Gastroesophageal sphincter (tissue), 4 donors: ENCODE measurements at regions not wholly inside any gene's neighbourhood (a gene's known extent, or its start where the extent isn't known, plus 50 kb on each side); places are given as distances from the start of the nearest gene placed in this dataset.

Source experiments
- ATAC-seq: fragments of 150-250 bp; one replicate; pipeline ENCODE4 v1.9.1; 2016; ENCODE audit warnings: mild to moderate bottlenecking, moderate library complexity
- H3K27ac ChIP-seq, 4 donors: fragments of 200-600 bp; sonication (generic) in 3 of 4; 1 replicate in 3 of 4; 2 replicates in 1 of 4; pipeline ENCODE4 v1.5.1; 2016 to 2019
- H3K27me3 ChIP-seq: fragments of 200-600 bp; sonication (generic); one replicate; pipeline ENCODE4 v1.5.1; 2019
- H3K36me3 ChIP-seq, 2 donors: fragments of 200-600 bp; sonication (generic); one replicate each; pipeline ENCODE4 v1.5.1; 2019; ENCODE audit warnings: control low read depth in 1 of 2
- H3K4me1 ChIP-seq, 3 donors: fragments of 200-600 bp; sonication (generic); 1 replicate in 2 of 3; 2 replicates in 1 of 3; pipeline ENCODE4 v1.5.1; 2016 to 2019; ENCODE audit warnings: control low read depth in 2 of 3
- H3K4me3 ChIP-seq, 2 donors: fragments of 200-600 bp; sonication (generic); one replicate each; pipeline ENCODE4 v1.5.1; 2019; ENCODE audit warnings: mild to moderate bottlenecking in 1 of 2, moderate library complexity in 1 of 2
- H3K9me3 ChIP-seq, 3 donors: fragments of 200-600 bp; sonication (generic); one replicate each; pipeline ENCODE4 v1.5.1; 2017 to 2019; ENCODE audit warnings: control low read depth in 2 of 3
- EP300 ChIP-seq: sonication (generic); formaldehyde crosslinking; IDR thresholded peaks from one replicate; pipeline ENCODE4 v1.6.1; 2017; ENCODE audit warnings: antibody characterized with exemption, mild to moderate bottlenecking
- POLR2A ChIP-seq, 2 donors: fragments of 450-650 bp; IDR thresholded peaks; one replicate each; pipeline ENCODE4 v1.6.1; 2017; ENCODE audit warnings: antibody characterized with exemption in 2 of 2, mild to moderate bottlenecking in 2 of 2, moderate library complexity in 1 of 2
- POLR2AphosphoS5 ChIP-seq: sonication (generic); formaldehyde crosslinking; IDR thresholded peaks from one replicate; pipeline ENCODE4 v1.6.1; 2017; ENCODE audit warnings: antibody characterized with exemption
- WGBS, 2 donors: methylation state at CpG; one replicate each; pipeline ENCODE4 v1.1.5; 2018; ENCODE audit warnings: low coverage in 1 of 2; 5-methylcytosine and 5-hydroxymethylcytosine counted together
- TF ChIP-seq, protein P1 (sequence below), 4 experiments: fragments of 200-600 bp in 2 of 4; fragments of 450-650 bp in 2 of 4; sonication (generic) in 1 of 4; IDR thresholded peaks; one replicate each; pipeline ENCODE4 v1.5.1; 2017 to 2019; ENCODE audit warnings: antibody characterized with exemption in 4 of 4, mild to moderate bottlenecking in 2 of 4, moderate library complexity in 2 of 4

DNA sequence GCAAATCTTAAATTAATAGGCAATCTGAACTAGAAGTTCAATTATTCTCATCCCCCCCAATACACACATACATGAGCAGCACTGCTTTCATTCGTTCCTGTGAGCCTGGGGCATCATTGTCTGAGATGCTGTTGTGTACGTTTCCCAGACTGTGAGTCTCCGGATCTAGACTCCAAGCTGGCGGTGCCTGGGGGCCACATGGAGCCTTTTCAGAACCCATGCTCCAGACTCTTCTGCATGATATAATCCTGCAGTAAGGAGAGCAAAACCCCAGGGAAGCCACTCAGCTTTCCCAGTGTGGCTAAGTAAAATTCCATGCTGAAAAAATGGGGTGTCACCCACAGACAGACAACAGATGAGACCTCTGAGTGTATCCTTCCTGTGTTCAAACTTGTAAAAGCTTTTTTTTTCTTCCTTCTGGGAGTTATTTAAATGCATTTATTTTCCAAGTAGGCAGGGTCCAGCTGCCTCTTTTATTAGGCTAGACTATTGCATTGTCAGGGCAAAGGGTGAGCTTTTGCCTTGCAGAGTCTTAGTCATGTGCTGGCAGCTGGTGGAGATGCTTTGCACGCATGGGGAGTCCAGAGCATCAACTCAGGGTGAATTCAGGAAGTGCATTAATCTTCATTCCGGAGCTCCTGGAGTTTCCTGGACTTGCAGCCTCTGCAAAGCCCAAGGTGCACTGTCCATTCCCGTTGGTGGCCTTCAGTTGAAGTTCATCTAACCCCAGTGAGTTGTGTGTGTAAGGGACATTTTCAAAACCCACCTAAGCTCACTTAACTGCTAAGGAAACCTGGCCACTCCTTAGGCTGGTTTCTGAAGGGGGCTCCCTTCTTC, 185.7 kb upstream of the ADO start:
- no peak for ATAC-seq
- Histone ChIP-seq H3K9me3 (no peaks in the 10 kb centered on the region), H3K27ac (no peak overlapping the region), H3K27me3 (no peaks in the 10 kb centered on the region), H3K4me1 (no peaks in the 10 kb centered on the region), H3K36me3 (no peaks in the 10 kb centered on the region), H3K4me3 (no peak overlapping the region)
- TF ChIP-seq, protein P1, sequence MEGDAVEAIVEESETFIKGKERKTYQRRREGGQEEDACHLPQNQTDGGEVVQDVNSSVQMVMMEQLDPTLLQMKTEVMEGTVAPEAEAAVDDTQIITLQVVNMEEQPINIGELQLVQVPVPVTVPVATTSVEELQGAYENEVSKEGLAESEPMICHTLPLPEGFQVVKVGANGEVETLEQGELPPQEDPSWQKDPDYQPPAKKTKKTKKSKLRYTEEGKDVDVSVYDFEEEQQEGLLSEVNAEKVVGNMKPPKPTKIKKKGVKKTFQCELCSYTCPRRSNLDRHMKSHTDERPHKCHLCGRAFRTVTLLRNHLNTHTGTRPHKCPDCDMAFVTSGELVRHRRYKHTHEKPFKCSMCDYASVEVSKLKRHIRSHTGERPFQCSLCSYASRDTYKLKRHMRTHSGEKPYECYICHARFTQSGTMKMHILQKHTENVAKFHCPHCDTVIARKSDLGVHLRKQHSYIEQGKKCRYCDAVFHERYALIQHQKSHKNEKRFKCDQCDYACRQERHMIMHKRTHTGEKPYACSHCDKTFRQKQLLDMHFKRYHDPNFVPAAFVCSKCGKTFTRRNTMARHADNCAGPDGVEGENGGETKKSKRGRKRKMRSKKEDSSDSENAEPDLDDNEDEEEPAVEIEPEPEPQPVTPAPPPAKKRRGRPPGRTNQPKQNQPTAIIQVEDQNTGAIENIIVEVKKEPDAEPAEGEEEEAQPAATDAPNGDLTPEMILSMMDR (IDR thresholded peaks at IDR 0.05) = no peak
- TF ChIP-seq EP300 (no peak), POLR2AphosphoS5 (no peak), POLR2A (IDR thresholded peaks at IDR 0.05) (no peak)
- WGBS, 2 donors = 40 to 66% methylated on average over 2 to 4 of the region's 7 CpGs

- no peaks in the 10 kb centered on the region for H3K36me3 ChIP-seq
- WGBS, 2 donors = 59 to 100% methylated on average over 2 of the region's 2 CpGs
- no peaks in the 10 kb centered on the region for H3K9me3 ChIP-seq
- TF ChIP-seq EP300 = no peak
- TF ChIP-seq, protein P1 (IDR thresholded peaks at IDR 0.05) = no peak
- TF ChIP-seq POLR2A (IDR thresholded peaks at IDR 0.05) = no peak
- TF ChIP-seq POLR2AphosphoS5 = no peak
- no peak overlapping the region for H3K4me3 ChIP-seq
- H3K27ac ChIP-seq = no peak overlapping the region
- ATAC-seq = no peak
- no peaks in the 10 kb centered on the region for H3K27me3 ChIP-seq
- H3K4me1 ChIP-seq = no peaks in the 10 kb centered on the region
These were observed 185.1 kb upstream of the ADO start for GRCh38 chr10:62619413-62619738.

DNA sequence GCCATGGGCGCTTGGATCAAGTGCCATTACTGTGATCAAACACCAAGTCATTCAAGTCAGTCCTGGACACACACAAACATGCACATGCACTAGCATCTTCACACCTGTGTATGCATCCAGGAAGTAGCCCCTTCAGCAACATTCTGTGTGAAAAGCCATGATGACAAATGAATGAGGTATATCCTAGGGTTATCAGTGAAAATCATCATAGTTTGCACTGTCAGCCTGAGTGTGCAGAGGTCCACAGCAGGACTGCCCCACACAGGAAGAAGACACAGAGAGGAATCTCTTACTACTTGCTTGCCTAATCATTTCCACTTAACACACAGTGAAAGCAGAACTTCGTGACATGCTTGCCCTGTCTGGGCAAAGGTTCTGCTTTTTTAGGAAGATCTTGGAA, 184.0 kb upstream of the ADO start:
- H3K4me1 ChIP-seq = no peaks in the 10 kb centered on the region
- 71 to 80% methylated on average over 1 to 2 of the region's 2 CpGs for WGBS, 2 donors
- peaks cover 3% of the 10 kb centered on the region for H3K27me3 ChIP-seq
- no peak for ATAC-seq
- H3K36me3 ChIP-seq = no peaks in the 10 kb centered on the region
- TF ChIP-seq, protein P1 (IDR thresholded peaks at IDR 0.05) = no peak
- TF ChIP-seq POLR2A (IDR thresholded peaks at IDR 0.05) = no peak
- TF ChIP-seq POLR2AphosphoS5 = no peak
- TF ChIP-seq EP300 = no peak
- no peak overlapping the region for H3K4me3 ChIP-seq
- H3K27ac ChIP-seq = no peak overlapping the region
- no peaks in the 10 kb centered on the region for H3K9me3 ChIP-seq

DNA sequence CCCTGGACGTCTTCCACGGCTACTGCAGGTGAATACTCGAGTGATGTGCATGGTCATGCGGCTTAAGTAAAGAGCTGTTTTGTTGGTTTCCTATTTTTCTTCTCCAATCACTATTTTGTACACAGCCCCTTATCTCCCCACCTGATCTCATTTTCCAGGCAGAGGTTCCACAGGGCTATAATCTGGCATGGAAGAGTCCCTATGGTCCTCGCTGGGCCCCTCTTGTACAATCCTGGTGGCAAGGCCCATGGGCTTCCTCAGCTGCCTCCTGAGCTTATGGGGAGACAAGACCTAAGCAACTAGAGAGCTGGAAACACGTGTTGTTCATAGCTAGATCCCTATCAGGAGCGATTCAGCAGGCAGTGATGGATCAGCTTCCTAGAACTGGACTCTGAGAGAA, 181.3 kb upstream of the ADO start:
- Histone ChIP-seq H3K9me3 (no peaks in the 10 kb centered on the region), H3K36me3 (no peaks in the 10 kb centered on the region), H3K4me1 (no peaks in the 10 kb centered on the region), H3K27me3 (peaks cover 3% of the 10 kb centered on the region), H3K27ac (no peak overlapping the region), H3K4me3 (no peak overlapping the region)
- no peak for ATAC-seq
- TF ChIP-seq POLR2AphosphoS5 = no peak
- WGBS, 2 donors = 76 to 92% methylated on average over 4 to 5 of the region's 7 CpGs

GRCh38 chr10:62625484-62625883, 179.0 kb upstream of the ADO start:
- H3K4me1 ChIP-seq = no peaks in the 10 kb centered on the region
- no peak for ATAC-seq
- H3K9me3 ChIP-seq = no peaks in the 10 kb centered on the region
- 36 to 61% methylated on average over 2 of the region's 2 CpGs for WGBS, 2 donors
- TF ChIP-seq EP300 (no peak), POLR2AphosphoS5 (no peak), POLR2A (IDR thresholded peaks at IDR 0.05) (no peak)
- TF ChIP-seq, protein P1 (IDR thresholded peaks at IDR 0.05) = no peak
- no peak overlapping the region for H3K4me3 ChIP-seq
- H3K27ac ChIP-seq = no peak overlapping the region
- no peaks in the 10 kb centered on the region for H3K36me3 ChIP-seq
- peaks cover 3% of the 10 kb centered on the region for H3K27me3 ChIP-seq
